ENCODE measurements at regions not wholly inside any gene's neighbourhood (a gene's known extent, or its start where the extent isn't known, plus 50 kb on each side); places are given as distances from the start of the nearest gene placed in this dataset.

DNA sequence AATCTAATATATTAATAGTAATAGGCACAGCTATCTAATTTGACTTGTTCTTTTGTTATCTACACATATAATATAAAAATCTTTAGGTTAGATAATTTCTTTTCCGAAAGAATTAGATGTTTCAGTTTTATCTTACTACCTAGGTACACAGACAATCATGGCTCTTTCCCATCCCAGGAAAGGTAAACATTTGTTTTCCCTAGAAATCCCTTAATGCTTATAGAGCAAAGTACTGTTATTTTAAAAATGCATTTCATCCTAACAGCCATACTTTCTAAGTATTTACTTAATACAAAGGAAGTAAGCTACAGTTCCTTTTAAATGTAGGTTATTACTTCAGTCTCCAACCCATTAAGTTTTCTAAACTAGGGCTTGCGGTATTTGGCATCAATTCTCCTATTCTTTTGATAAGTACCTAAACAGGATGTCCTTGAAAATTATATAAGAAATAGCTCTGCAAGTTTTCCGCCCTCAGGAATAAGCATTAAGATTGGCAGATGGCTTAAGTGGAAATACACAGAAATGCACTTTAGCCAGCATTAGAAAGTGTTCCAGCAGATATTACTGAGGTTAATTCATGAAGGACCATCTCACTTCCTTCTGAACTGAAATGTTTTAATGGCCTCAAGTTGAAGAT, 616.2 kb upstream of the SPRY2 start:
- ATAC-seq (ENCODE audit: low FRiP score in 2 of 2) = no peak
- 24 to 32% methylated on average over 3 of the region's 3 CpGs for WGBS, 2 donors
- H3K4me1 ChIP-seq = no peaks in the 10 kb centered on the region
- H3K36me3 ChIP-seq = no peaks in the 10 kb centered on the region
- no peak overlapping the region for H3K4me3 ChIP-seq
- H3K27me3 ChIP-seq = no peaks in the 10 kb centered on the region
- TF ChIP-seq POLR2A (IDR thresholded peaks at IDR 0.05) (no peak), CTCF (IDR thresholded peaks at IDR 0.05) (no peak), EP300 (IDR thresholded peaks at IDR 0.05) (no peak), POLR2AphosphoS5 (IDR thresholded peaks at IDR 0.05) (no peak)
- H3K9me3 ChIP-seq = no peaks in the 10 kb centered on the region
- no peak overlapping the region for H3K27ac ChIP-seq
- DNase-seq = no peak

GRCh38 chr13:80955501-80955900, 614.6 kb upstream of the SPRY2 start:
- no peak for ATAC-seq (ENCODE audit: low FRiP score in 2 of 2)
- H3K4me3 ChIP-seq = no peak overlapping the region

DNA sequence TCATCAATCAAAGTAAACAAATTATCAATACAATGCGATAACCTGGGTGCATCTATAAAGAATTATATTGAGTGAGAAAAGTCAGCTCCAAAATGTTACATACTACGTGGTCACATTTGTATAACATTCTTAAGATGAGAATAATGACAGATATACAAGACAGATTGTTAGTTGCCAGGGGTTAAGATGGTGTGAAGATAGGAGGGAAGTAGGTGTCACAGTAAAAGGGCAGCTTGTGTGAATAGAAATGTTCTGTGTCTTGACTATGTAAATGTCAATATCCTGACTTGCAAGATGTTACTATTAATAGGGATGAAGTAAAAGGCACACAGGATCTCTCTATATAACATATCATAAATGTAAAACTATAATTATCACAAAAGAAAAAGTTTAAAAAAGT, 611.2 kb upstream of the SPRY2 start:
- TF ChIP-seq POLR2AphosphoS5 (IDR thresholded peaks at IDR 0.05) (no peak), CTCF (IDR thresholded peaks at IDR 0.05) (no peak)
- ATAC-seq (ENCODE audit: low FRiP score in 2 of 2) = no peak

More at GRCh38 chr13:80955501-80955900, 614.6 kb upstream of the SPRY2 start:
- H3K4me1 ChIP-seq = no peaks in the 10 kb centered on the region
- DNase-seq = no peak
- no peaks in the 10 kb centered on the region for H3K36me3 ChIP-seq
- H3K9me3 ChIP-seq = no peaks in the 10 kb centered on the region
- TF ChIP-seq POLR2AphosphoS5 (IDR thresholded peaks at IDR 0.05) (no peak), CTCF (IDR thresholded peaks at IDR 0.05) (no peak), EP300 (IDR thresholded peaks at IDR 0.05) (no peak), POLR2A (IDR thresholded peaks at IDR 0.05) (no peak)
- H3K27ac ChIP-seq = no peak overlapping the region
- no peaks in the 10 kb centered on the region for H3K27me3 ChIP-seq

GRCh38 chr13:80946008-80946802, 605.3 kb upstream of the SPRY2 start:
- Histone ChIP-seq H3K36me3 (no peaks in the 10 kb centered on the region), H3K4me3 (no peak overlapping the region), H3K27ac (no peak overlapping the region), H3K9me3 (no peaks in the 10 kb centered on the region), H3K4me1 (no peaks in the 10 kb centered on the region), H3K27me3 (no peaks in the 10 kb centered on the region)
- no peak for DNase-seq
- ATAC-seq (ENCODE audit: low FRiP score in 2 of 2) = no peak
- WGBS, 2 donors = 62 to 69% methylated on average over 4 of the region's 4 CpGs
- TF ChIP-seq POLR2AphosphoS5 (IDR thresholded peaks at IDR 0.05) (no peak), EP300 (IDR thresholded peaks at IDR 0.05) (no peak), CTCF (IDR thresholded peaks at IDR 0.05) (no peak), POLR2A (IDR thresholded peaks at IDR 0.05) (no peak)

More for the DNA sequence above, 611.2 kb upstream of the SPRY2 start:
- Histone ChIP-seq H3K4me1 (no peaks in the 10 kb centered on the region), H3K4me3 (no peak overlapping the region), H3K9me3 (no peaks in the 10 kb centered on the region), H3K27me3 (no peaks in the 10 kb centered on the region), H3K36me3 (no peaks in the 10 kb centered on the region), H3K27ac (no peak overlapping the region)
- WGBS, 2 donors = 72 to 79% methylated on average over 2 of the region's 2 CpGs
- DNase-seq = no peak

GRCh38 chr13:80945328-80945727, 604.4 kb upstream of the SPRY2 start:
- 54 to 57% methylated on average over 3 of the region's 3 CpGs for WGBS, 2 donors
- no peak for DNase-seq

More at GRCh38 chr13:80945328-80945727, 604.4 kb upstream of the SPRY2 start:
- H3K27ac ChIP-seq = no peak overlapping the region
- no peak overlapping the region for H3K4me3 ChIP-seq
- no peaks in the 10 kb centered on the region for H3K27me3 ChIP-seq
- H3K4me1 ChIP-seq = no peaks in the 10 kb centered on the region
- no peaks in the 10 kb centered on the region for H3K36me3 ChIP-seq
- no peak for ATAC-seq (ENCODE audit: low FRiP score in 2 of 2)
- H3K9me3 ChIP-seq = no peaks in the 10 kb centered on the region
- TF ChIP-seq POLR2AphosphoS5 (IDR thresholded peaks at IDR 0.05) = no peak
- no peak for TF ChIP-seq EP300 (IDR thresholded peaks at IDR 0.05)
- TF ChIP-seq CTCF (IDR thresholded peaks at IDR 0.05) = no peak
- no peak for TF ChIP-seq POLR2A (IDR thresholded peaks at IDR 0.05)

All from upper lobe of left lung (tissue), 6 donors.